ENCODE measurements at regions not wholly inside any gene's neighbourhood (a gene's known extent, or its start where the extent isn't known, plus 50 kb on each side); places are given as distances from the start of the nearest gene placed in this dataset.

DNA sequence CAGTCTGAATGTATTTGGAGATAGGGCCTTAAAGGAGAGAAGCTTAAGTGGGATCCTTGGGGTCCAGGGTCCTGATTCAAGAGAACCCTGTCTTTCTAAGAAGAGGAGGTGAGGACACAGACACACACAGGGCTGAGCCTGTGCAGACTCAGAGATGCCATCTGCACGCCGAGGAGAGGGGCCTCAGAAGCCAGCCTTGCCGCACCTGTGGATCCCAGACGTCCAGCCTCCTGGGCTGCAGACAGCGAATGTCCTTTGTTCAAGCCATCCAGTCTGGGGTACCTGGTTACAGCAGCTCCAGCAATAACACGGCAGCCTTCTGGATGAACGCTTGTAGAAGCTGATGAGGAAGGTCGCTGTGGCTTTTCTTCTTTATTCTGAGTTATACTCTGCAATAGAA lies 1086.1 kb downstream of the BRD1 start:
- Histone ChIP-seq H3K27ac (no peak overlapping the region), H3K4me3 (no peak overlapping the region), H3K4me1 (no peaks in the 10 kb centered on the region), H3K9me3 (peaks cover 0 to 14% (median 0%) of the 10 kb centered on the region in 8 donors), H3K36me3 (no peaks in the 10 kb centered on the region), H3K27me3 (replicated peaks in 1 of 7) (no peaks in the 10 kb centered on the region)
- intact Hi-C loops (cut with DNase I; ENCODE audit: low total_unique reads): no loop called here
- DNase-seq: peak; percentile 23
- WGBS, 5 donors: 75 to 95% (median 91%) methylated on average over 8 of the region's 8 CpGs
- no peak for TF ChIP-seq POLR2A (IDR thresholded peaks at IDR 0.05)
- TF ChIP-seq, protein P1, sequence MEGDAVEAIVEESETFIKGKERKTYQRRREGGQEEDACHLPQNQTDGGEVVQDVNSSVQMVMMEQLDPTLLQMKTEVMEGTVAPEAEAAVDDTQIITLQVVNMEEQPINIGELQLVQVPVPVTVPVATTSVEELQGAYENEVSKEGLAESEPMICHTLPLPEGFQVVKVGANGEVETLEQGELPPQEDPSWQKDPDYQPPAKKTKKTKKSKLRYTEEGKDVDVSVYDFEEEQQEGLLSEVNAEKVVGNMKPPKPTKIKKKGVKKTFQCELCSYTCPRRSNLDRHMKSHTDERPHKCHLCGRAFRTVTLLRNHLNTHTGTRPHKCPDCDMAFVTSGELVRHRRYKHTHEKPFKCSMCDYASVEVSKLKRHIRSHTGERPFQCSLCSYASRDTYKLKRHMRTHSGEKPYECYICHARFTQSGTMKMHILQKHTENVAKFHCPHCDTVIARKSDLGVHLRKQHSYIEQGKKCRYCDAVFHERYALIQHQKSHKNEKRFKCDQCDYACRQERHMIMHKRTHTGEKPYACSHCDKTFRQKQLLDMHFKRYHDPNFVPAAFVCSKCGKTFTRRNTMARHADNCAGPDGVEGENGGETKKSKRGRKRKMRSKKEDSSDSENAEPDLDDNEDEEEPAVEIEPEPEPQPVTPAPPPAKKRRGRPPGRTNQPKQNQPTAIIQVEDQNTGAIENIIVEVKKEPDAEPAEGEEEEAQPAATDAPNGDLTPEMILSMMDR (IDR thresholded peaks at IDR 0.05 in 8 of 11, conservative IDR thresholded peaks at IDR 0.05 in 3 of 11): no peak
- TF ChIP-seq POLR2AphosphoS5 (IDR thresholded peaks at IDR 0.05): no peak

DNA sequence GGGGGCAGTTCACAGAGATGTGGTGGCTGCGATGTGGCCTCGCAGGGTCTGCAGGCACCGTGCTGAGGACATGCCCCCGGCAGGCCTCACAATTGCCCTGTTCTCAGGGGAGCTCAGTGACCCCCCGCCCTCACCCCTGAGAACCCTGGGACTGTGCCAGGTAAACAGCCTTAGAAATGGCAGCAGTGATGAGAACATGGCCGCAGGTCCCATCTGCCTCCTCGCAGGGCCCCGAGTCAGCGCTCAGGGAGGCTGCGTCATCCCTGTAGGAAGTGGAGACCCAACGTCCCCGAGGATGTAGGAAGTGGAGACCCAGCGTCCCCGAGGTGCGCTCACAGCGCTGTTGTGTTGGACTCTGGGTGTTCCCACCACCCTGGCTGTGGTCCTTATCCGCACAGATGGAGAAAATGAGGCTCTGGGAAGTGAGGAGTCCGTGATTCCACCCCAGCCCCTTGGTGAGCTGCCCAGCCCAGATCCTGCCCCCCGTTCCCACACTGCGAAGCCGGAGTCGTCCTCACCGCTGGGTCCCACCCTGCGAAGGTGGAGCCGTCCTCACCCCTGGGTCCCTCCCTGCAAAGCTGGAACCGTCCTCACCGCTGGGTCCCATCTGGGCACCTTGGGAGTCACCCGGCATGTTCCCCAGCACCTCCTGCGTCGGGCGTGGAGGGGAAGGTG lies 1086.8 kb downstream of the BRD1 start:
- Histone ChIP-seq H3K4me1 (no peaks in the 10 kb centered on the region), H3K27me3 (replicated peaks in 1 of 7) (no peaks in the 10 kb centered on the region), H3K4me3 (no peak overlapping the region), H3K36me3 (no peaks in the 10 kb centered on the region), H3K9me3 (peaks cover 0 to 14% (median 0%) of the 10 kb centered on the region in 8 donors), H3K27ac (no peak overlapping the region)
- peak; percentile 57 for DNase-seq
- TF ChIP-seq POLR2A (IDR thresholded peaks at IDR 0.05) (no peak), POLR2AphosphoS5 (IDR thresholded peaks at IDR 0.05) (no peak)
- TF ChIP-seq, protein P1 (IDR thresholded peaks at IDR 0.05 in 8 of 11, conservative IDR thresholded peaks at IDR 0.05 in 3 of 11): no peak
- 78 to 92% (median 89%) methylated on average over 14 to 31 of the region's 31 CpGs for WGBS, 5 donors
- intact Hi-C loops (cut with DNase I; ENCODE audit: low total_unique reads): no loop called here

DNA sequence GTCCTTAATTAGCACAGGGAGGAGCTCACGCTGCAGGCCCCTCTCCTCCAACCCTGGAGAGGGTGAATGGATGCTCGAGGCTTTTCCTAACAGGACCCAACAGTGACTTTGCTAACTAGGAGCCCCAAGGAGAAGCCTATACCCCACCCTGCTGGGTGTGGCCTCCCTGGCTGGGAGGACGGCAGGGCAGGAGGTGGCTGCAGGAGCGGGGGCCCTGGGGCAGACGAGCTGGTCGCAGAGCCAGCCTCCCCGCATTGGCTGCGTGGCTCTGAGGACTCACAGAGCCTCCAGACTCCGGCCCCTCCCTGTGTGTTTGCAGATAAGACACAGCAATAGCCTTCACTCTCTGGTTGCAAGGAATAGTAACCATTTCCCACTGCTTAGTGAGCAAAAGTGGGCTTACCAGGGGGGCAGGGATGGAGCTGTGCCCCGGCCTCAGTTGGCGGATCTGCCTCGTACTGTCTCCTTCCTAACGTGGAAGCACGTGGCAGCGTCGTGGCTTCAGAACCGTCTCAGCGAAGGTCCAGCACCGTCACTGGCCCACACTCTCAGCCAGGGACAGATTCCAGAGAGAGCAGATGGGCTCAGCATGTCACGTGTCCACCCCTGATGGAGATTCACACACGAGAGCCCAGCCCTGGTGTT lies 1087.5 kb downstream of the BRD1 start:
- Histone ChIP-seq H3K4me3 (no peak overlapping the region), H3K27ac (no peak overlapping the region), H3K36me3 (no peaks in the 10 kb centered on the region), H3K9me3 (peaks cover 0 to 14% (median 0%) of the 10 kb centered on the region in 8 donors), H3K27me3 (replicated peaks in 1 of 7) (no peaks in the 10 kb centered on the region), H3K4me1 (no peaks in the 10 kb centered on the region)
- intact Hi-C loops (cut with DNase I; ENCODE audit: low total_unique reads): no loop called here
- 76 to 87% (median 84%) methylated on average over 12 to 21 of the region's 21 CpGs for WGBS, 5 donors
- TF ChIP-seq POLR2AphosphoS5 (IDR thresholded peaks at IDR 0.05): no peak
- TF ChIP-seq POLR2A (IDR thresholded peaks at IDR 0.05): no peak
- TF ChIP-seq, protein P1 (IDR thresholded peaks at IDR 0.05 in 8 of 11, conservative IDR thresholded peaks at IDR 0.05 in 3 of 11): no peak
- peak; percentile 39 for DNase-seq

- H3K9me3 ChIP-seq: peaks cover 0 to 12% (median 0%) of the 10 kb centered on the region in 8 donors
- DNase-seq: peak; percentile 52
- no peaks in the 10 kb centered on the region for H3K36me3 ChIP-seq
- WGBS, 5 donors: 83 to 88% (median 87%) methylated on average over 23 of the region's 23 CpGs
- H3K4me1 ChIP-seq: no peaks in the 10 kb centered on the region
- H3K27ac ChIP-seq: no peak overlapping the region
- intact Hi-C loops (cut with DNase I; ENCODE audit: low total_unique reads): no loop called here
- H3K4me3 ChIP-seq: no peak overlapping the region
- H3K27me3 ChIP-seq (replicated peaks in 1 of 7): no peaks in the 10 kb centered on the region
- TF ChIP-seq POLR2AphosphoS5 (IDR thresholded peaks at IDR 0.05) (no peak), POLR2A (IDR thresholded peaks at IDR 0.05) (no peak)
- TF ChIP-seq, protein P1 (IDR thresholded peaks at IDR 0.05 in 8 of 11, conservative IDR thresholded peaks at IDR 0.05 in 3 of 11): no peak
Observed at GRCh38 chr22:48739348-48740085, 1088.2 kb downstream of the BRD1 start.

Data from spleen (tissue), 11 donors.